ENCODE measurements at regions not wholly inside any gene's neighbourhood (a gene's known extent, or its start where the extent isn't known, plus 50 kb on each side); places are given as distances from the start of the nearest gene placed in this dataset.
"Not testable (repeated sequence)": the region's sequence is repeated elsewhere in the genome, so short reads cannot be mapped to it uniquely, and the experiment has no call there.

GRCh38 chr1:232859216-232859615, 54.0 kb downstream of the MAP10 start:
- Histone ChIP-seq H3K4me3 (ENCODE audit: low read depth, low read length) (no peak overlapping the region), H3K9me3 (ENCODE audit: control insufficient read depth in 2 of 2, low read length in 2 of 2) (no peaks in the 10 kb centered on the region), H3K4me1 (ENCODE audit: control insufficient read depth, insufficient read depth, low read length, poor library complexity, severe bottlenecking) (no peaks in the 10 kb centered on the region), H3K27ac (ENCODE audit: insufficient read depth, low read length, poor library complexity, severe bottlenecking) (no peak overlapping the region), H3K27me3 (ENCODE audit: control insufficient read depth, insufficient read depth, low read length) (peaks cover 1% of the 10 kb centered on the region), H3K36me3 (ENCODE audit: control insufficient read depth, insufficient read depth, low read length) (no peaks in the 10 kb centered on the region)
- Mint-ChIP-seq H3K4me1 (no peaks in the 10 kb centered on the region), H3K27me3 (peaks cover 13% of the 10 kb centered on the region), H3K9me3 (no peaks in the 10 kb centered on the region), H3K4me3 (no peak overlapping the region), H3K27ac (no peak overlapping the region), H3K36me3 (no peaks in the 10 kb centered on the region)
- DNase-seq (no peak), ATAC-seq (ENCODE audit: low read depth in 2 of 2) (no peak)

DNA sequence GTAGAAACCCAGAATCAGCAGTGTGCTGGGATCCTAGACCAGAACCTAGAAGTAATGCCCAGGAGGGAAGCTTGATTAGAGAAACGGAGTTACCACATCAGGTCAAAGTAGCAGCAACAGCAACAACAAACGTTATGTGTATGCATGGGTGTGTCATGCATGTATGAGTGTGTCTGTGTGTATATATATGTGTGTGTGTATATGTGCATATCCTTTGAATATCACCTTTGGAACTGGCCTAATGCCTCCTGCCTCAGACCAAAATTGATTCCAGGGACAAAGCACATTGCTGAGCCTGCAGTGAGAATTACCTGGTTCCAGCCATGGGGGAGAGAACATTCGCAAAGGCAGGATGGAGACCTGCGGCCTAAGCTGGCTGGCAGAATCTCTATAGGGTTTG, 55.9 kb downstream of the MAP10 start:
- Mint-ChIP-seq H3K27ac (no peak overlapping the region), H3K4me1 (no peaks in the 10 kb centered on the region), H3K27me3 (peaks cover 5% of the 10 kb centered on the region), H3K36me3 (no peaks in the 10 kb centered on the region), H3K4me3 (no peak overlapping the region), H3K9me3 (no peaks in the 10 kb centered on the region)
- ATAC-seq (ENCODE audit: low read depth in 2 of 2) = no peak
- Histone ChIP-seq H3K9me3 (ENCODE audit: control insufficient read depth in 2 of 2, low read length in 2 of 2) (no peaks in the 10 kb centered on the region), H3K36me3 (ENCODE audit: control insufficient read depth, insufficient read depth, low read length) (no peaks in the 10 kb centered on the region), H3K4me1 (ENCODE audit: control insufficient read depth, insufficient read depth, low read length, poor library complexity, severe bottlenecking) (no peaks in the 10 kb centered on the region), H3K4me3 (ENCODE audit: low read depth, low read length) (no peak overlapping the region), H3K27ac (ENCODE audit: insufficient read depth, low read length, poor library complexity, severe bottlenecking) (no peak overlapping the region), H3K27me3 (ENCODE audit: control insufficient read depth, insufficient read depth, low read length) (peaks cover 1% of the 10 kb centered on the region)
- no peak for DNase-seq

DNA sequence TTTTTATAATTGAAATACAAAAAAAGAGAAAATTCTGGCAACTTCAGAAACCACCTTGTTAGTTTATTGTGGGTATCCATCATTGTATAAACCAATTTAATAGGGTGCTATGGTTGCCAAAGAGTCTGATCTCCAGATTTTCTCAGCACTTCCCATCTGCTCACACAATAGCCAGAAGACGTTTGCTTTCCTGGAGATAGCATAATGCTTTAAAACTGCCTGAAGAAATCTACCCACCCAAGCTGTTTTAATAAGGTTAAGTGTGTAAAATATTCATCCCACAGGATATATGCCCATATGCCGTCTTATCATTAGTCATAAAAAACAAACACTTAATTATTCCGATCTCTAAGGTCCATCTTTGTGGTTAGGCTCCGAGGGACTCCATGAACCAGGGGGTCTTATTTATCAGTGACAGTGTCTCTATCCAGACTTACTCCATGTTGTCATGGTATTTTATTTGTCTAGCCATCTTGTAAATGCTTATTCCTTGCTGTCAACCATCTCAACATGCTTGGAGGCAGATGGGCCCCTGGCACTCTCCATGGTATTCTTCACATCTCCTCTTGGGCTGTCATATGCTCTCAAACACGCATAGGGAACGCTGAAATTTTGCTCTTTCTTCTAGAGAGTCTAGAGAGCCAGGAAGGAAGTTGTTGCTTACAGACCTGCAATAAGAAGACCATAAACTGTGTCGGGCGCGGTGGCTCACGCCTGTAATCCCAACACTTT, 58.5 kb downstream of the MAP10 start:
- no peaks in the 10 kb centered on the region for H3K36me3 ChIP-seq (ENCODE audit: control insufficient read depth, insufficient read depth, low read length)
- no peak overlapping the region for H3K4me3 ChIP-seq (ENCODE audit: low read depth, low read length)
- DNase-seq = no peak
- H3K4me3 Mint-ChIP-seq = no peak overlapping the region
- H3K9me3 Mint-ChIP-seq = no peaks in the 10 kb centered on the region
- no peaks in the 10 kb centered on the region for H3K4me1 ChIP-seq (ENCODE audit: control insufficient read depth, insufficient read depth, low read length, poor library complexity, severe bottlenecking)
- peaks cover 5% of the 10 kb centered on the region for H3K27me3 Mint-ChIP-seq
- ATAC-seq (ENCODE audit: low read depth in 2 of 2) = no peak
- no peak overlapping the region for H3K27ac Mint-ChIP-seq
- H3K27me3 ChIP-seq (ENCODE audit: control insufficient read depth, insufficient read depth, low read length) = peaks cover 1% of the 10 kb centered on the region
- H3K9me3 ChIP-seq (ENCODE audit: control insufficient read depth in 2 of 2, low read length in 2 of 2) = no peaks in the 10 kb centered on the region
- no peak overlapping the region for H3K27ac ChIP-seq (ENCODE audit: insufficient read depth, low read length, poor library complexity, severe bottlenecking)
- H3K4me1 Mint-ChIP-seq = no peaks in the 10 kb centered on the region
- no peaks in the 10 kb centered on the region for H3K36me3 Mint-ChIP-seq

DNA sequence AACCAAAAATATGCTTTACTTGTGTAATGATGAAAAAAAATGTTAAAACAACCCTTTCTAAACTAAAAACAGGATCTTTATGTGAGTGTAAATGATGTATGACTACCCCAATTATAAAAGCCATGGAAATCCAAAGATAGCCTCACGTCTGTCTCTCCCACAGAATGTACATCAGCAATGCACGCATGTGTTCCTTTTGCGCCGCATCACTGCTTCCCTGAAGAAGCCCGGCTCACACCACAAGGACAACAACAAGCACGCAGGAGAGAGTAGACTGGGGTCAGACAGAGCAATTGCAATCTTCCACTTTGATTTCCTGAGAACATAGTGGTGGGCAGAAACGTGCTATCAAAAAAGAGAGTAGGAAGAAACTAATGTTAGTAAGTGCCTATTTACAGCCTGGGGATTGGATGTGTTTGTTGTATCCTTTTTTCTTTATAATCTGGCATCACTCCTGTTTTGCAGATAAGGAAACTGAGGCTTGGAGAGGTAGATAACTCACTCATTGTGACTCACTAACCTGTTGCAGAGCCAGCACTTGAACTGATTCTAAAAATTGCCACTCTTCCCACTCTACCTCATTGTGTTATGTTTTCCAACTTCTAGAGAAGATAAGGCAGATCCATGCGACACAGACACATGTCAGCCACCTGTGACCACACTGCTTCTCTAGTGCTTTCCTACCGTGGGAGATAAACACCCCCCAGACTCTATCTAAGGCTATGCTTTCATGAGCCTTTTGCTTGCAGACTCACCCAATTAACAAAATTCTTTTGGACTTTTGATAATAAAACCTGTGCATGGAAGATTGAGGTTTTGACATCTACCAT, 60.1 kb downstream of the MAP10 start:
- no peaks in the 10 kb centered on the region for H3K36me3 Mint-ChIP-seq
- no peak for DNase-seq
- Histone ChIP-seq H3K4me3 (ENCODE audit: low read depth, low read length) (no peak overlapping the region), H3K4me1 (ENCODE audit: control insufficient read depth, insufficient read depth, low read length, poor library complexity, severe bottlenecking) (no peaks in the 10 kb centered on the region), H3K27ac (ENCODE audit: insufficient read depth, low read length, poor library complexity, severe bottlenecking) (no peak overlapping the region), H3K9me3 (ENCODE audit: control insufficient read depth in 2 of 2, low read length in 2 of 2) (no peaks in the 10 kb centered on the region), H3K27me3 (ENCODE audit: control insufficient read depth, insufficient read depth, low read length) (no peaks in the 10 kb centered on the region), H3K36me3 (ENCODE audit: control insufficient read depth, insufficient read depth, low read length) (no peaks in the 10 kb centered on the region)
- no peak overlapping the region for H3K27ac Mint-ChIP-seq
- no peak for ATAC-seq (ENCODE audit: low read depth in 2 of 2)
- H3K4me1 Mint-ChIP-seq = no peaks in the 10 kb centered on the region
- no peaks in the 10 kb centered on the region for H3K9me3 Mint-ChIP-seq
- no peaks in the 10 kb centered on the region for H3K27me3 Mint-ChIP-seq
- no peak overlapping the region for H3K4me3 Mint-ChIP-seq

- no peaks in the 10 kb centered on the region for H3K27me3 ChIP-seq (ENCODE audit: control insufficient read depth, insufficient read depth, low read length)
- no peak overlapping the region for H3K4me3 Mint-ChIP-seq
- no peak overlapping the region for H3K27ac Mint-ChIP-seq
- ATAC-seq (ENCODE audit: low read depth in 2 of 2) (no peak), DNase-seq (no peak)
- H3K9me3 Mint-ChIP-seq = no peaks in the 10 kb centered on the region
- peaks cover 2 to 7% (median 6%) of the 10 kb centered on the region in 4 donors for H3K4me1 Mint-ChIP-seq
- H3K36me3 ChIP-seq (ENCODE audit: control insufficient read depth, insufficient read depth, low read length) = no peaks in the 10 kb centered on the region
- peaks cover 4% of the 10 kb centered on the region for H3K27me3 Mint-ChIP-seq
- H3K27ac ChIP-seq (ENCODE audit: insufficient read depth, low read length, poor library complexity, severe bottlenecking) = no peak overlapping the region
- H3K4me3 ChIP-seq (ENCODE audit: low read depth, low read length) = no peak overlapping the region
- H3K4me1 ChIP-seq (ENCODE audit: control insufficient read depth, insufficient read depth, low read length, poor library complexity, severe bottlenecking) = no peaks in the 10 kb centered on the region
- no peaks in the 10 kb centered on the region for H3K36me3 Mint-ChIP-seq
- no peaks in the 10 kb centered on the region for H3K9me3 ChIP-seq (ENCODE audit: control insufficient read depth in 2 of 2, low read length in 2 of 2)
Measured at GRCh38 chr1:232868793-232869491, 63.7 kb downstream of the MAP10 start.

GRCh38 chr1:232871291-232871969, 66.2 kb downstream of the MAP10 start:
- H3K36me3 Mint-ChIP-seq; H3K4me1 Mint-ChIP-seq; H3K27ac ChIP-seq (ENCODE audit: insufficient read depth, low read length, poor library complexity, severe bottlenecking); ATAC-seq (ENCODE audit: low read depth in 2 of 2); H3K4me1 ChIP-seq (ENCODE audit: control insufficient read depth, insufficient read depth, low read length, poor library complexity, severe bottlenecking); DNase-seq; H3K4me3 Mint-ChIP-seq; H3K27me3 ChIP-seq (ENCODE audit: control insufficient read depth, insufficient read depth, low read length); H3K4me3 ChIP-seq (ENCODE audit: low read depth, low read length); H3K36me3 ChIP-seq (ENCODE audit: control insufficient read depth, insufficient read depth, low read length); H3K9me3 ChIP-seq (ENCODE audit: control insufficient read depth in 2 of 2, low read length in 2 of 2); H3K27ac Mint-ChIP-seq; H3K9me3 Mint-ChIP-seq: not testable (repeated sequence)
- peaks cover 16% of the 10 kb centered on the region for H3K27me3 Mint-ChIP-seq

DNA sequence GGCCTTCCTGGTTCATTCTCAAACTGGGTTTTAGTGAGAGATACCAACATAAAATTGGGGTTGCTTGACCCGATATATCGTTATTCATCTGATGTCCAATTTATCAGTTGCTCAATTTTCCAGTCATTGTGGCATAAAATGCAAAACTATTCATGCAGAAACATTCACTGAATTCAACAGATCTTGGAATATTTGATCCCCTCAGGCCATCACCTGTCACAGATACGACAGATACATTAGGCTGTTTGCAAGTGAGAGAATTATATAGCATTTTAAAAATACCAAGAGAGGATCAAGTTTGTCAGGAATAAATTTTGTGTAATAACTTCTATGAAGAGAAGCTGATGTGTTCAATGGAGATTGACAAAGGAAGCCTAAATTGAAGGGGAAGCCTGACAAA, 67.1 kb downstream of the MAP10 start:
- Mint-ChIP-seq H3K27ac (no peak overlapping the region), H3K4me1 (peaks cover 5 to 7% (median 6%) of the 10 kb centered on the region in 4 donors), H3K27me3 (peaks cover 16% of the 10 kb centered on the region), H3K9me3 (no peaks in the 10 kb centered on the region), H3K4me3 (no peak overlapping the region), H3K36me3 (no peaks in the 10 kb centered on the region)
- Histone ChIP-seq H3K9me3 (ENCODE audit: control insufficient read depth in 2 of 2, low read length in 2 of 2) (no peaks in the 10 kb centered on the region), H3K27ac (ENCODE audit: insufficient read depth, low read length, poor library complexity, severe bottlenecking) (no peak overlapping the region), H3K4me1 (ENCODE audit: control insufficient read depth, insufficient read depth, low read length, poor library complexity, severe bottlenecking) (no peaks in the 10 kb centered on the region), H3K4me3 (ENCODE audit: low read depth, low read length) (no peak overlapping the region), H3K27me3 (ENCODE audit: control insufficient read depth, insufficient read depth, low read length) (no peaks in the 10 kb centered on the region), H3K36me3 (ENCODE audit: control insufficient read depth, insufficient read depth, low read length) (no peaks in the 10 kb centered on the region)
- DNase-seq = no peak
- ATAC-seq (ENCODE audit: low read depth in 2 of 2) = no peak
